Liver (tissue), 8 donors: ENCODE measurements at regions not wholly inside any gene's neighbourhood (a gene's known extent, or its start where the extent isn't known, plus 50 kb on each side); places are given as distances from the start of the nearest gene placed in this dataset.

ENCODE experiments used
- DNase-seq: peaks from one replicate; pipeline ENCODE4 v3.0.0-alpha.2; 2017; ENCODE audit warnings: low spot score
- H3K27ac ChIP-seq, 2 donors: one replicate each; pipeline ENCODE4 v1.7.0; 2013; ENCODE audit warnings: inconsistent platforms in 2 of 2, low read length in 2 of 2, control low read depth in 1 of 2, low read depth in 1 of 2, mild to moderate bottlenecking in 1 of 2
- H3K27me3 ChIP-seq, 4 donors: one replicate each; pipeline versions ENCODE4 v1.6.1 to v1.7.0; 2013; ENCODE audit warnings: low read length in 3 of 4, inconsistent platforms in 1 of 4, mild to moderate bottlenecking in 1 of 4, moderate library complexity in 1 of 4; ENCODE audit not compliant: control insufficient read depth in 4 of 4, insufficient read depth in 4 of 4
- H3K36me3 ChIP-seq, 4 donors: one replicate each; pipeline versions ENCODE4 v1.6.1 to v1.7.0; 2013; ENCODE audit warnings: low read length in 3 of 4, mild to moderate bottlenecking in 3 of 4, low read depth in 1 of 4, moderate library complexity in 1 of 4; ENCODE audit not compliant: control insufficient read depth in 4 of 4, insufficient read depth in 3 of 4
- H3K4me1 ChIP-seq, 4 donors: one replicate each; pipeline versions ENCODE4 v1.6.1 to v1.7.0; 2013; ENCODE audit warnings: low read length in 3 of 4, mild to moderate bottlenecking in 3 of 4, moderate library complexity in 1 of 4; ENCODE audit not compliant: control insufficient read depth in 4 of 4, insufficient read depth in 4 of 4
- H3K4me3 ChIP-seq, 3 donors: one replicate each; pipeline versions ENCODE4 v1.6.1 to v1.7.0; 2013; ENCODE audit warnings: low read length in 3 of 3, control low read depth in 1 of 3, low read depth in 1 of 3, mild to moderate bottlenecking in 1 of 3
- H3K9ac ChIP-seq, 2 donors: one replicate each; pipeline ENCODE4 v1.7.0; 2013; ENCODE audit warnings: low read length in 2 of 2, mild to moderate bottlenecking in 2 of 2, moderate library complexity in 2 of 2, control low read depth in 1 of 2, low read depth in 1 of 2
- H3K9me3 ChIP-seq, 4 donors: one replicate each; pipeline versions ENCODE4 v1.6.1 to v1.7.0; 2013; ENCODE audit warnings: low read length in 3 of 4; ENCODE audit not compliant: control insufficient read depth in 4 of 4
- EGR1 ChIP-seq, 2 donors: IDR thresholded peaks; 2 replicates each; pipeline ENCODE4 v1.6.1; 2016 to 2018; ENCODE audit warnings: antibody characterized with exemption in 2 of 2, low read depth in 2 of 2
- FOXA1 ChIP-seq: IDR thresholded peaks from 2 replicates; pipeline ENCODE4 v1.6.1; 2016; ENCODE audit warnings: antibody characterized with exemption
- FOXA2 ChIP-seq: IDR thresholded peaks from 2 replicates; pipeline ENCODE4 v1.6.1; 2016; ENCODE audit warnings: antibody characterized with exemption
- GABPA ChIP-seq, 2 donors: IDR thresholded peaks in 1 of 2; conservative IDR thresholded peaks in 1 of 2; 2 replicates each; pipeline ENCODE4 v1.6.1; 2016; ENCODE audit warnings: antibody characterized with exemption in 2 of 2, mild to moderate bottlenecking in 1 of 2, moderate library complexity in 1 of 2
- HNF4A ChIP-seq, 2 donors: conservative IDR thresholded peaks; 2 replicates each; pipeline ENCODE4 v1.6.1; 2016; ENCODE audit warnings: antibody characterized with exemption in 2 of 2, mild to moderate bottlenecking in 2 of 2
- HNF4G ChIP-seq: IDR thresholded peaks from 2 replicates; pipeline ENCODE4 v1.6.1; 2016; ENCODE audit warnings: antibody characterized with exemption
- MAX ChIP-seq: IDR thresholded peaks from 2 replicates; pipeline ENCODE4 v1.6.1; 2016; ENCODE audit warnings: antibody characterized with exemption
- NR2F2 ChIP-seq: IDR thresholded peaks from 2 replicates; pipeline ENCODE4 v1.6.1; 2016; ENCODE audit warnings: antibody characterized with exemption
- RAD21 ChIP-seq, 2 donors: IDR thresholded peaks; 2 replicates each; pipeline ENCODE4 v1.6.1; 2016; ENCODE audit warnings: antibody characterized with exemption in 2 of 2, mild to moderate bottlenecking in 2 of 2
- RXRA ChIP-seq, 2 donors: IDR thresholded peaks; 2 replicates each; pipeline ENCODE4 v1.6.1; 2017 to 2018; ENCODE audit warnings: antibody characterized with exemption in 2 of 2, mild to moderate bottlenecking in 1 of 2
- SP1 ChIP-seq: IDR thresholded peaks from 2 replicates; pipeline ENCODE4 v1.6.1; 2018; ENCODE audit warnings: antibody characterized with exemption, mild to moderate bottlenecking
- TAF1 ChIP-seq: conservative IDR thresholded peaks from 2 replicates; pipeline ENCODE4 v1.6.1; 2016; ENCODE audit warnings: antibody characterized with exemption, mild to moderate bottlenecking
- YY1 ChIP-seq: IDR thresholded peaks from 2 replicates; pipeline ENCODE4 v1.6.1; 2016; ENCODE audit warnings: antibody characterized with exemption, mild to moderate bottlenecking
- ZBTB33 ChIP-seq: IDR thresholded peaks from 2 replicates; pipeline ENCODE4 v1.6.1; 2016; ENCODE audit warnings: antibody characterized with exemption
- WGBS: extraction: QIAGEN DNeasy Blood & Tissue Kit; methylation state at CpG from one replicate; pipeline ENCODE4 v1.1.7; 2013; 5-methylcytosine and 5-hydroxymethylcytosine counted together
- TF ChIP-seq, protein P1 (sequence below): IDR thresholded peaks from 2 replicates; pipeline ENCODE4 v1.6.1; 2016; ENCODE audit warnings: antibody characterized with exemption, mild to moderate bottlenecking
- TF ChIP-seq, protein P2 (sequence below): IDR thresholded peaks from 2 replicates; pipeline ENCODE4 v1.6.1; 2016; ENCODE audit warnings: antibody characterized with exemption
- TF ChIP-seq, protein P3 (sequence below): fragments of 150-350 bp; IDR thresholded peaks from 2 replicates; pipeline ENCODE4 v1.5.1; 2017; ENCODE audit warnings: improper control_type of control experiment, low read depth, low read length; ENCODE audit not compliant: missing input control
- donor health status: healthy.
- donor health status: healthy.
- donor health status: healthy.
- donor health status: healthy.
- donor health status: healthy.

- H3K4me3 ChIP-seq: no peak overlapping the region
- TF ChIP-seq MAX: no peak
- TF ChIP-seq SP1: no peak
- TF ChIP-seq, protein P1, sequence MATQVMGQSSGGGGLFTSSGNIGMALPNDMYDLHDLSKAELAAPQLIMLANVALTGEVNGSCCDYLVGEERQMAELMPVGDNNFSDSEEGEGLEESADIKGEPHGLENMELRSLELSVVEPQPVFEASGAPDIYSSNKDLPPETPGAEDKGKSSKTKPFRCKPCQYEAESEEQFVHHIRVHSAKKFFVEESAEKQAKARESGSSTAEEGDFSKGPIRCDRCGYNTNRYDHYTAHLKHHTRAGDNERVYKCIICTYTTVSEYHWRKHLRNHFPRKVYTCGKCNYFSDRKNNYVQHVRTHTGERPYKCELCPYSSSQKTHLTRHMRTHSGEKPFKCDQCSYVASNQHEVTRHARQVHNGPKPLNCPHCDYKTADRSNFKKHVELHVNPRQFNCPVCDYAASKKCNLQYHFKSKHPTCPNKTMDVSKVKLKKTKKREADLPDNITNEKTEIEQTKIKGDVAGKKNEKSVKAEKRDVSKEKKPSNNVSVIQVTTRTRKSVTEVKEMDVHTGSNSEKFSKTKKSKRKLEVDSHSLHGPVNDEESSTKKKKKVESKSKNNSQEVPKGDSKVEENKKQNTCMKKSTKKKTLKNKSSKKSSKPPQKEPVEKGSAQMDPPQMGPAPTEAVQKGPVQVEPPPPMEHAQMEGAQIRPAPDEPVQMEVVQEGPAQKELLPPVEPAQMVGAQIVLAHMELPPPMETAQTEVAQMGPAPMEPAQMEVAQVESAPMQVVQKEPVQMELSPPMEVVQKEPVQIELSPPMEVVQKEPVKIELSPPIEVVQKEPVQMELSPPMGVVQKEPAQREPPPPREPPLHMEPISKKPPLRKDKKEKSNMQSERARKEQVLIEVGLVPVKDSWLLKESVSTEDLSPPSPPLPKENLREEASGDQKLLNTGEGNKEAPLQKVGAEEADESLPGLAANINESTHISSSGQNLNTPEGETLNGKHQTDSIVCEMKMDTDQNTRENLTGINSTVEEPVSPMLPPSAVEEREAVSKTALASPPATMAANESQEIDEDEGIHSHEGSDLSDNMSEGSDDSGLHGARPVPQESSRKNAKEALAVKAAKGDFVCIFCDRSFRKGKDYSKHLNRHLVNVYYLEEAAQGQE: no peak
- no peak for TF ChIP-seq TAF1
- TF ChIP-seq FOXA2: no peak
- TF ChIP-seq GABPA (IDR thresholded peaks at IDR 0.05 in 1 of 2, conservative IDR thresholded peaks at IDR 0.05 in 1 of 2): no peak
- no peak for TF ChIP-seq RXRA (IDR thresholded peaks at IDR 0.05)
- no peak for TF ChIP-seq HNF4A (conservative IDR thresholded peaks at IDR 0.05)
- no peaks in the 10 kb centered on the region for H3K36me3 ChIP-seq
- H3K27me3 ChIP-seq: peaks cover 2 to 30% (median 7%) of the 10 kb centered on the region in 4 donors
- no peak overlapping the region for H3K27ac ChIP-seq
- H3K9ac ChIP-seq: no peak overlapping the region
- DNase-seq: no peak
- 91% methylated on average over 4 of the region's 4 CpGs for WGBS
- H3K4me1 ChIP-seq: peaks cover 0 to 16% (median 13%) of the 10 kb centered on the region in 4 donors
- H3K9me3 ChIP-seq: peaks cover 0 to 6% (median 2%) of the 10 kb centered on the region in 4 donors
Observed at GRCh38 chr5:38643616-38644015, 87.2 kb upstream of the LIFR start.

DNA sequence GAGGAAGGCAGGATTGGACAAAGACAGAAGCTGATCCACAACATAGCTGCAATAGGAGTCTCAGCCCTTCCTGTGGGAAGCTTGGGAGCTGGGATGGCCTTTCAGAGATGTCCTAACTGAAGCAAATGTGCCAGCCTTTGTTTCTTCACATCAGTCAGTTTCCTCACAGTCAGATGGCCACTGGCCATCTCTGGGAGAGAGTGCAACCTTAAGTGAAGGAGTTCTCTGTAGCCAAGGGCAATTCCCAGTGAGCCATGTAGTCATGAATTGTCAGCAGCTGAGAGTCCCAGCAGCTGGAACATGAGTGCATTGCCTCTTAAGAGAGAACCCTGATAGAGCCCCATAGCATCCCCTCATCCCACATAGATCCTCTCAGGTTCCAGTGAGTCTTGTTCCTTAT lies 89.1 kb upstream of the LIFR start:
- TF ChIP-seq, protein P1: no peak
- TF ChIP-seq YY1 (no peak), EGR1 (IDR thresholded peaks at IDR 0.05; ENCODE audit: low read depth in 2 of 2) (no peak), MAX (no peak), NR2F2 (no peak), HNF4A (conservative IDR thresholded peaks at IDR 0.05) (no peak), FOXA2 (no peak), FOXA1 (no peak), SP1 (no peak), HNF4G (no peak), GABPA (IDR thresholded peaks at IDR 0.05 in 1 of 2, conservative IDR thresholded peaks at IDR 0.05 in 1 of 2) (no peak), ZBTB33 (no peak), RXRA (IDR thresholded peaks at IDR 0.05) (no peak), RAD21 (IDR thresholded peaks at IDR 0.05) (no peak)
- TF ChIP-seq, protein P2, sequence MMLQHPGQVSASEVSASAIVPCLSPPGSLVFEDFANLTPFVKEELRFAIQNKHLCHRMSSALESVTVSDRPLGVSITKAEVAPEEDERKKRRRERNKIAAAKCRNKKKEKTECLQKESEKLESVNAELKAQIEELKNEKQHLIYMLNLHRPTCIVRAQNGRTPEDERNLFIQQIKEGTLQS: no peak
- TF ChIP-seq, protein P3, sequence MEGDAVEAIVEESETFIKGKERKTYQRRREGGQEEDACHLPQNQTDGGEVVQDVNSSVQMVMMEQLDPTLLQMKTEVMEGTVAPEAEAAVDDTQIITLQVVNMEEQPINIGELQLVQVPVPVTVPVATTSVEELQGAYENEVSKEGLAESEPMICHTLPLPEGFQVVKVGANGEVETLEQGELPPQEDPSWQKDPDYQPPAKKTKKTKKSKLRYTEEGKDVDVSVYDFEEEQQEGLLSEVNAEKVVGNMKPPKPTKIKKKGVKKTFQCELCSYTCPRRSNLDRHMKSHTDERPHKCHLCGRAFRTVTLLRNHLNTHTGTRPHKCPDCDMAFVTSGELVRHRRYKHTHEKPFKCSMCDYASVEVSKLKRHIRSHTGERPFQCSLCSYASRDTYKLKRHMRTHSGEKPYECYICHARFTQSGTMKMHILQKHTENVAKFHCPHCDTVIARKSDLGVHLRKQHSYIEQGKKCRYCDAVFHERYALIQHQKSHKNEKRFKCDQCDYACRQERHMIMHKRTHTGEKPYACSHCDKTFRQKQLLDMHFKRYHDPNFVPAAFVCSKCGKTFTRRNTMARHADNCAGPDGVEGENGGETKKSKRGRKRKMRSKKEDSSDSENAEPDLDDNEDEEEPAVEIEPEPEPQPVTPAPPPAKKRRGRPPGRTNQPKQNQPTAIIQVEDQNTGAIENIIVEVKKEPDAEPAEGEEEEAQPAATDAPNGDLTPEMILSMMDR: no peak
- no peaks in the 10 kb centered on the region for H3K36me3 ChIP-seq
- H3K27me3 ChIP-seq: peaks cover 2 to 37% (median 7%) of the 10 kb centered on the region in 4 donors
- no peak overlapping the region for H3K27ac ChIP-seq
- peaks cover 0 to 6% (median 2%) of the 10 kb centered on the region in 4 donors for H3K9me3 ChIP-seq
- no peak overlapping the region for H3K9ac ChIP-seq
- DNase-seq: no peak
- H3K4me3 ChIP-seq: no peak overlapping the region
- H3K4me1 ChIP-seq: no peaks in the 10 kb centered on the region
